HG02870 (cell line): ENCODE measurements at regions not wholly inside any gene's neighbourhood (a gene's known extent, or its start where the extent isn't known, plus 50 kb on each side); places are given as distances from the start of the nearest gene placed in this dataset.
"Not testable (repeated sequence)": the region's sequence is repeated elsewhere in the genome, so short reads cannot be mapped to it uniquely, and the experiment has no call there.

ENCODE experiments used
- ATAC-seq: cut with Tn5 transposase; IDR thresholded peaks from one replicate; pipeline ENCODE4 v1.9.1; 2021; ENCODE audit warnings: mild to moderate bottlenecking, moderate library complexity; ENCODE audit not compliant: unreplicated experiment

GRCh38 chr2:176423819-176424218 lies 154.6 kb downstream of the MTX2 start:
- ATAC-seq, result no peak

GRCh38 chr2:176424746-176425145 lies 155.5 kb downstream of the MTX2 start:
- no peak for ATAC-seq

- ATAC-seq, result no peak
Observed at GRCh38 chr2:176427549-176427948, 158.3 kb downstream of the MTX2 start.

- ATAC-seq, result not testable (repeated sequence)
Observed at GRCh38 chr2:176428944-176429469, 159.8 kb downstream of the MTX2 start.

- no peak for ATAC-seq
Observed at GRCh38 chr2:176432434-176432833, 163.2 kb downstream of the MTX2 start.

GRCh38 chr2:176435729-176436128 lies 166.5 kb downstream of the MTX2 start:
- ATAC-seq, result no peak

- no peak for ATAC-seq
Observed at GRCh38 chr2:176443946-176444345, 174.7 kb downstream of the MTX2 start.

- no peak for ATAC-seq
Observed at GRCh38 chr2:176445956-176446355, 176.7 kb downstream of the MTX2 start.

GRCh38 chr2:176446718-176447414 lies 177.6 kb downstream of the MTX2 start:
- no peak for ATAC-seq

GRCh38 chr2:176447616-176448015 lies 178.4 kb downstream of the MTX2 start:
- no peak for ATAC-seq

- no peak for ATAC-seq
Observed at GRCh38 chr2:176449852-176450251, 180.6 kb downstream of the MTX2 start.

GRCh38 chr2:176453784-176454183 lies 184.5 kb downstream of the MTX2 start:
- no peak for ATAC-seq

- no peak for ATAC-seq
Observed at GRCh38 chr2:176454893-176455815, 185.9 kb downstream of the MTX2 start.

- ATAC-seq, result no peak
Observed at GRCh38 chr2:176455816-176456291, 186.6 kb downstream of the MTX2 start.

GRCh38 chr2:176457481-176457880 lies 188.2 kb downstream of the MTX2 start:
- no peak for ATAC-seq

- no peak for ATAC-seq
Observed at GRCh38 chr2:176461098-176461808, 192.0 kb downstream of the MTX2 start.

- ATAC-seq, result no peak
Observed at GRCh38 chr2:176461809-176462670, 192.8 kb downstream of the MTX2 start.

- no peak for ATAC-seq
Observed at GRCh38 chr2:176463546-176463945, 194.3 kb downstream of the MTX2 start.

- no peak for ATAC-seq
Observed at GRCh38 chr2:176464886-176465564, 195.8 kb downstream of the MTX2 start.
